Central memory CD8-positive, alpha-beta T cell (primary cell): ENCODE measurements at regions not wholly inside any gene's neighbourhood (a gene's known extent, or its start where the extent isn't known, plus 50 kb on each side); places are given as distances from the start of the nearest gene placed in this dataset.
A peak's percentile ranks its signal among the peaks of the same experiment; 100 is the strongest.

ENCODE experiments used
- ATAC-seq: fragments of 150-1000 bp; cut with Tn5 transposase; replicated peaks from 2 replicates; pipeline ENCODE4 v1.10.0; 2022; ENCODE audit warnings: mild to moderate bottlenecking, moderate FRiP score, moderate number of reproducible peaks; ENCODE audit not compliant: poor library complexity, severe bottlenecking; ENCODE audit errors: extremely low read depth
- DNase-seq, 2 donors: peaks; one replicate each; pipeline ENCODE4 v3.0.0; 2021; ENCODE audit warnings: low spot score in 2 of 2
- H3K27ac Mint-ChIP-seq: one replicate; pipeline ENCODE4 v1.8.0; 2022; ENCODE audit warnings: low read depth, mild to moderate bottlenecking, moderate library complexity, mixed read lengths
- H3K27me3 Mint-ChIP-seq: one replicate; pipeline ENCODE4 v1.8.0; 2022; ENCODE audit warnings: mixed read lengths
- H3K36me3 Mint-ChIP-seq: one replicate; pipeline ENCODE4 v1.8.0; 2022; ENCODE audit warnings: mild to moderate bottlenecking, moderate library complexity, mixed read lengths; ENCODE audit not compliant: insufficient read depth
- H3K4me1 Mint-ChIP-seq: one replicate; pipeline ENCODE4 v1.8.0; 2022; ENCODE audit warnings: mixed read lengths
- H3K4me3 Mint-ChIP-seq: one replicate; pipeline ENCODE4 v1.8.0; 2022; ENCODE audit warnings: mild to moderate bottlenecking, moderate library complexity, mixed read lengths
- H3K9me3 Mint-ChIP-seq: one replicate; pipeline ENCODE4 v1.8.0; 2022; ENCODE audit warnings: mixed read lengths

DNA sequence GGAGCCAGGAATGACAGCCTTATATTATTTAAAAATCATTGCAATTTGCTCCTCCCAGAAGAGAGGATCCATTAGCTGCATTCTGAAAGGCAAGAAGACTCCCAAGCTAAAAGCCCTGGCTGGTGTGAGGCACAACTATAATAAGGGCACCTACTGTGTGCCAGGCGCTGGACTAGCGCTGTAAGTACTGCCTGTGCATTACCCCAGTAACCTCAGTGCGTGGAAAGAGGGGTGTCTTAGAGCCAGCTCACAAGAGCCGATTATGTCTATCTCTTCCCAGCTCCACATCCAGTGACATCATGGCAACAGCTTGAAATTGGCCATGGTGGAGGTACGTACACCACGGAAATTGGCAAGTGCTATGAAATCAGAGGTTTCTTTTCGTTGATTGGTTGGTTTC is 141.7 kb upstream of the IRF2BP2 start:
- Mint-ChIP-seq H3K4me1 (peaks cover 3% of the 10 kb centered on the region), H3K27ac (no peak overlapping the region), H3K36me3 (peaks cover 2% of the 10 kb centered on the region), H3K27me3 (no peaks in the 10 kb centered on the region), H3K9me3 (no peaks in the 10 kb centered on the region), H3K4me3 (no peak overlapping the region)
- DNase-seq (no peak), ATAC-seq (no peak)

DNA sequence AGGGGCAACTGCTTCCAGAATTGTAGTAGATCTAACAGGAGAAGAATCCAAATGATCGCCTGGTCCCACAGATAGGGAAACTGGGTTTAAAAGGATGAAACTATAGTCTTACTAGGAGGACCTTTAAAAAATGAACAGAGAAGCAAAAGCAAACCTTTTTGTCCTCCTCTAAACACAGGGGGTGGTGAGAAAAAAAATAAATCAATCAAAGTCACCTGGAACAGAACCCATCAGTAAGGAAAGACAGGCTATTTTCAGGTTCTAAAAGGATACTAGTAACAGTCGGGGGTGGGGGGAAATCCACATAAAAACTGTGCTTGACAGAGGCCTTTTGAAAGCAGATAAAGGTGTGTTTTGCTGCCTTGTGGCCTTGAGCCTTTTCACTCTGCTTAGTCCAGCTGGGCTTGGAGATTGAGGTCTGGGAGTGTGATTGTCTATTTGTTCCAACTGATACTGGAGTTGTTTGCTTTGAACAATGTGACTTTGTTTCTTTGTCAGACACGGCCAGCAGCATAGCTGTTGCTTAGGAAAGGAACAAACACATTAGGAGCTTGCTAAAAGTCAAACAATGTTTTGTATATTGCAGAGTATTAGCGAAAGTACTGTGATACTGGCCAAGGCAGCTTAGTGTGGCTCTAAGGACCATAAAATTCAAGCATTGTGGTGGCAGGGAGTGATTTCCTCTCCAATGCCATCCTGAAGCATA is 141.1 kb upstream of the IRF2BP2 start:
- H3K4me1 Mint-ChIP-seq, result no peaks in the 10 kb centered on the region
- no peak overlapping the region for H3K4me3 Mint-ChIP-seq
- H3K9me3 Mint-ChIP-seq, result no peaks in the 10 kb centered on the region
- no peaks in the 10 kb centered on the region for H3K27me3 Mint-ChIP-seq
- no peak for ATAC-seq
- peaks cover 2% of the 10 kb centered on the region for H3K36me3 Mint-ChIP-seq
- H3K27ac Mint-ChIP-seq, result no peak overlapping the region
- DNase-seq, result no peak

DNA sequence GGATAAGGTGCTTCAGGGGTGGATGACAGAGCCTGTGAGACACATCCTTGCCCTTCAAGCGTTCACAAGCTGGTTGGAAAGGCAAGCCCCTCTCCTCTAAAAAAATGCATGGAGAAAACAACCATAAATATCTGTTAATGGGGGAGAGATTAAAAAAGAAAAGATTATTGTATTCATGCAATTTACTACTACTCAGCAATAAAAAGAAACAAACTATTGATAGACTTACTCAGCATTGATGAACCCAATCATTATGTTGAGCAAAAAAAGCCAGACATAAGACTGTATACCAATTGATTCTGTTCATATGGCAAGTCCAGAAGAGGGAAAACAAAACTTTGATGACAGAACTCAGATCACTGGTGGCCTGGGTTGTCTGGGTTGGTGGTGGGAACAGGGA is 138.7 kb upstream of the IRF2BP2 start:
- ATAC-seq, result no peak
- Mint-ChIP-seq H3K4me1 (no peaks in the 10 kb centered on the region), H3K9me3 (no peaks in the 10 kb centered on the region), H3K4me3 (no peak overlapping the region), H3K27ac (no peak overlapping the region), H3K27me3 (no peaks in the 10 kb centered on the region), H3K36me3 (peaks cover 2% of the 10 kb centered on the region)
- no peak for DNase-seq

DNA sequence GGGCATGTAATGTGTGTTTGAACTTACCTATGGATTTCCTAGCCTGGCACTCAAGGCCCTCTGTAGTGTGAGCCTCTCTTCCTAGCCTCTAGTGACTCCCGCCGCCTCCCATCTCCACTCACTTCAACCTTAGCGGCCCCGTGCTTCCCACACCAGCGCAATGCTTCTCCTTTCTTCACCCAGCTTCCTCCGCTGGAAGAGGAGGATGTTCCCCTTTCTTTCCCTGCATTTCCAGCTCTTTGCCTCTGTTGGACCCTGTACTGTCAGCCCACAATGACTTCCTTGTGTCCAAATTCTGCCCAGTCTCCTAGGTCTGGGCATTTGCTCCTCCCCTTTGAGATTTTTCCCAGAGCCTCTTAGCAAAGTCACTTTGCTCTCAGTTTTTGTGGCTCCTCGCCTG is 138.1 kb upstream of the IRF2BP2 start:
- H3K27ac Mint-ChIP-seq, result no peak overlapping the region
- H3K36me3 Mint-ChIP-seq, result peaks cover 2% of the 10 kb centered on the region
- DNase-seq, result no peak
- H3K4me1 Mint-ChIP-seq, result no peaks in the 10 kb centered on the region
- no peaks in the 10 kb centered on the region for H3K27me3 Mint-ChIP-seq
- H3K4me3 Mint-ChIP-seq, result no peak overlapping the region
- no peaks in the 10 kb centered on the region for H3K9me3 Mint-ChIP-seq
- ATAC-seq, result no peak

DNA sequence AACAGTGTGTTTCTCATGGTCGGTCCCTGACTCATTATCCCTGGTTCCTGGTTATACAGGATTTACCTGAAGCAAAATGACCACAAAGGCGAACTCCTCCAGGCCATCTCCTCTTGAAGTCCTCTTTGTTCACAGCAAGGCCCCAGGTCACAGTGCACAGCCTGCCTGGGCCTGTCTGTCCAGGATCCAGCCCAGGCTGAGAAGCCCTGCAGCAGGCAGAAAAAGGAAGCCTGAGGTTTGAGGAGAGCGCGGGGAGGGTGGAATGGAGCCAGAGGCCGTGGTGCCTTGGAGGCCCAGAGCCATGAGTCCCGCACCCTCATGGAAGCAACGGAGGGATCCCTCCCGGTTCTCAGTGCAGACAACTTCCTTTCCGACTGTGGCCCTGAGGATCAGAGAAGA is 136.8 kb upstream of the IRF2BP2 start:
- no peak overlapping the region for H3K4me3 Mint-ChIP-seq
- DNase-seq (no peak), ATAC-seq (no peak)
- H3K27me3 Mint-ChIP-seq, result no peaks in the 10 kb centered on the region
- H3K9me3 Mint-ChIP-seq, result no peaks in the 10 kb centered on the region
- H3K27ac Mint-ChIP-seq, result no peak overlapping the region
- no peaks in the 10 kb centered on the region for H3K4me1 Mint-ChIP-seq
- peaks cover 2% of the 10 kb centered on the region for H3K36me3 Mint-ChIP-seq

DNA sequence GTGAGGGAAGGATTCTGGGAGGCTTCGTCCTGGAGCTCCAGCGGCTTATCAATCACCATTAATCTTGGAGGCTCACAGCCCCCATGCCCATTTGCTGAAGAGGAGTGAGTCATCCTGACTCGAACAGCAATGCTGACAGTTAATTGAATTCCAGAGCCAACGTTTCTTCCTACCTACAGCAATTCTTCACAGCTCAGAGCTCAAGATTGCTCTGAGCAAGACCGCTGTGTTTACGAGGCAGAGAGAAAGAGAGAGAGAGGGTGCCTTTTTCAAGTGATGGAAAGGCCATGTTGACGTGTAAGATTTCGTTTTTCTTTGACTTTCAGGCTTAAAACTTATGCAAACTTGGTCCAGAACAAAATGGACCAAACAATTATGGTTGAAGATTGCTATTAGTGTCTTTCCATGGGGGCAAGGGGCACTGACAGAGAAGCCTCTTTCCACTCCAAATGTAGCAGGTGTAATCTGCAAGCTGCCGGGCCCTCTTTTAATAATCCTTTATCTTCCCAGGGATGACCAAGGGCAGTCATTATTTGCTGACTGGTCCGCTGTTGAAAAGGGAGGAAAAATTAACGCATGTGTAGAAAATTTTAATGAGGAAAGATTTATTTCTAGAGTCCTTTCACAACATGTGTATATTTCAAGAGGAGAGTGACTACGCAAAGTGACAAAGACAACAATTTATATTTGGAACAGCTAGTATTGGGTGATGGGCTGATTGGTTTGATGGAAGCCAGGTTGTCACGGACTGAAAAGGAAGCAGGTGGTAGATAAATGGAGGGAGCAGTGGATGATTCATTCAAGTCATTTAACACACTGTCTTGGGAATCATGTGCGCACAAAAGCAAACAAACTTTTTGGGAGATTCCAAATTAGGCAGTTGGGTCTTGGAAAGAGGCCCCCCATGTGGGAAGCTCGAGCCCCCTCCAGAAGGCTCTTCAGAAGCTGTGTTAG is 136.1 kb upstream of the IRF2BP2 start:
- Mint-ChIP-seq H3K4me1 (no peaks in the 10 kb centered on the region), H3K9me3 (no peaks in the 10 kb centered on the region), H3K27ac (no peak overlapping the region), H3K27me3 (no peaks in the 10 kb centered on the region), H3K4me3 (no peak overlapping the region), H3K36me3 (peaks cover 2% of the 10 kb centered on the region)
- DNase-seq (no peak), ATAC-seq (no peak)

DNA sequence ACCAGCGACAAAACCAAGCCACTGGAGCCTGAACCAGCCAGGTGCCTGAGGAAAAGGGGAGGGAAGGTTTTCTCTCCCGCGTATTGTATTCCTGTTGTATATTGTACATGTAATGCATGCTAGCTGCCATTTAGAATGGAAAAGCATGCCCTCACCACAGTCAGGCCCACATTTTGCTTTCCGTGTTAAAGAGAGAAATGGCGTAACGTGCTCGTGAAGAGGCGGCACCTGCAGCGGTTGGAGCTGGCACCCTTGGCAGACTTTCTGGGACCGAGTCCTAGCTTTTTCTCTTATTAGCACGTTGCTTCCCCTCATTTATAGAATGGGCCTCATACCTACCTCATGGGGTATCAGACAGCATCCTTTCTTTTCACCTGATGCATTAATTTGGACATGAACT is 135.3 kb upstream of the IRF2BP2 start:
- no peak overlapping the region for H3K27ac Mint-ChIP-seq

DNA sequence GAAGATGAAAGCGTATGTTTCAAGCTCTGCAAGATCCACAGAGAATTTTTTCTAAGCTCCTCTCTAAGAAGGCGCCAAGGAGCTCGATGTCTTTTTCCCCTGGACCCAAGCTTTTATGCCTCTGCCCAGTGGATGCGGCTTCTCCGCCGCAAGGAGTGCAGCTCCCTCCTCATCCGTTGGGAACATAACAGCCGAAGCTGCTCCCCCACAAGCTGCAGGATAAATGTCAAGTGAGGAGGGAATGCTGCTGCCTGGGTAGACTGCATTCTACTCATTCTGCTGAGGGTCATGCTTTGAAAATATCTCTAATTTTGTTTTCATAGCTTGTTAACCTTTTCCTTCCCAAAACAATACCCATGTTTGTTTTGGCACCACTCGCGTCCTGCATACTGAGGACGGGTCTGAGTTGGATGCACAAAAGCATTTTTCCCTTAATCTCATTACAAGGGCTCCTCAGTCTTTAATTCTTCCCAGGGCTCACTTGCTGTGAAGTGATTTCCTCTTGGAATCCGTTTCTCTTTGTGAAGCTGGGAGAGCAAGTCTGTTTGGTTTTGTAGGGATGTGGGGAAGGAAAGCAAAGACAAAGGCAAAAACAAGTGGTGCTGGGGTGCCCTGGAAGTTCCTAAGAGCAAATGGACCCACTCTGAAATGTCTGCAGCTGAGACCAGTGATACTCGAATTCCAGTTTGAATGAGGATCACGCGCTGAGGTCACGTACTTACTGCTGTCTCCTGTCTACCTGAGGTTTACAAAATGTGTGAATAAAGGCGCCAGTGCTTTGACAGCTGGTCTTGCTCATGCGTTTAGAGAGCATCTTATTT is 134.0 kb upstream of the IRF2BP2 start:
- DNase-seq, result no peak
- no peaks in the 10 kb centered on the region for H3K4me1 Mint-ChIP-seq
- H3K27me3 Mint-ChIP-seq, result no peaks in the 10 kb centered on the region
- H3K36me3 Mint-ChIP-seq, result peaks cover 4% of the 10 kb centered on the region
- no peak overlapping the region for H3K27ac Mint-ChIP-seq
- no peak for ATAC-seq
- no peak overlapping the region for H3K4me3 Mint-ChIP-seq
- H3K9me3 Mint-ChIP-seq, result no peaks in the 10 kb centered on the region

More for the DNA sequence above, 135.3 kb upstream of the IRF2BP2 start:
- Mint-ChIP-seq H3K4me1 (no peaks in the 10 kb centered on the region), H3K36me3 (peaks cover 2% of the 10 kb centered on the region), H3K27me3 (no peaks in the 10 kb centered on the region), H3K9me3 (no peaks in the 10 kb centered on the region), H3K4me3 (no peak overlapping the region)
- ATAC-seq (no peak), DNase-seq (no peak)

DNA sequence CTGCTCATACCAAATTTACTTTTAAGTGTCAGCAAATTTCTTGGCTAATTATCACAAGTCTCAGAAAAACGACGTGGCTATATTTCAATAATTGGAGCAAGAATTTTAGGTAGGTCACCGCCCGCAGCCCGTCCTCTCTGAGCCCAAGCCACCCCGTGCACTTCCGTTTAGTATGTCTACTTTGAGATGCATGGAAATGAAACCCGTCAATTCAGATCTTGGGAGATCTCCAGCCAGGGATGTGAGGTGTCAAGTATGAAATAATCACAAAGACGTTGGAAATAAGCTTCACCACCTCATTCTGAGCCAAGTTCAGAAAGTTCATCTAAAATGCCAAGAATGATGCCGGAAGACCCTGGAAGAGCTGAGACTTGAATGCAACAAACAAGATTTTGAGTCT is 132.6 kb upstream of the IRF2BP2 start:
- Mint-ChIP-seq H3K4me1 (no peaks in the 10 kb centered on the region), H3K27me3 (no peaks in the 10 kb centered on the region), H3K36me3 (peaks cover 2% of the 10 kb centered on the region), H3K27ac (no peak overlapping the region), H3K4me3 (no peak overlapping the region), H3K9me3 (no peaks in the 10 kb centered on the region)
- DNase-seq (no peak), ATAC-seq (no peak)

DNA sequence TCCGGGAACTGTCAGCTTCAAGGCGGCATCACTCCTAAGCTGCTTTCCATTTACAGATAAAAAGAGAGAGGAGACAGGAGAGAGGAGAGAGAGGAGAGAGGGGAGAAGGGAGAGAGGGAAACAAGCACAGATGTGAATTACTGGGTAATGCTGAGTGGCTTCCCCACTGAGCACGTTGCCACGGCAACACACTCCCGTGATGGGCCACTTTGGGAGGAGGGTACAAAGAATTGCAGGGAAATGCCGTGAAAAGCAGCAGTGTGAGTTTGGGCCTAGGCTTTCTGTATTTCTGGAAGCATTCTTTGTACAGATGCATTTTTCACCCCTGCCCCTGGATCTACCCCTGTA is 128.0 kb upstream of the IRF2BP2 start:
- H3K4me3 Mint-ChIP-seq, result no peak overlapping the region
- H3K36me3 Mint-ChIP-seq, result peaks cover 2% of the 10 kb centered on the region
- ATAC-seq, result no peak
- no peak overlapping the region for H3K27ac Mint-ChIP-seq
- no peaks in the 10 kb centered on the region for H3K27me3 Mint-ChIP-seq
- H3K9me3 Mint-ChIP-seq, result no peaks in the 10 kb centered on the region
- H3K4me1 Mint-ChIP-seq, result no peaks in the 10 kb centered on the region
- DNase-seq, result no peak

DNA sequence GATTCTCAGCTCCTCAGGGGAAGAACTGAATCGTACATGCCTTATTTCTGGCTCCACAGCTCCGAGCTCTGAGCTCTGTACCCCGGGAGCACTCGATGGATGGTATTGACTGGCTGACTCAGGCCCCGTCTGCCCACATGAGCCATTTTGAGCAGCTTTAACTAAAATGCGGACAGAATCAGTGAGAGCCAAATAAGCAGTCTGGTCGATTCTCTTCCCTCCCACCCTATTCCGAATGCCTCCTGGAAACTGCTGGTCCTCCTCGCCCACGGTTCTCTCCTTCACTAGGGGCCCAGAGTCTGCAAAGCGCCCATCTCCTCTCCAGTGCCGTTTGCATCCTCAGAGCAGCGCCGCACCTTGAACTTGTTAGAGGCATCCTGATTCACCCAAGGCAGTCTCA is 125.9 kb upstream of the IRF2BP2 start:
- no peak overlapping the region for H3K4me3 Mint-ChIP-seq
- H3K27me3 Mint-ChIP-seq, result no peaks in the 10 kb centered on the region
- H3K9me3 Mint-ChIP-seq, result no peaks in the 10 kb centered on the region
- DNase-seq, result no peak
- peaks cover 20% of the 10 kb centered on the region for H3K4me1 Mint-ChIP-seq
- peaks cover 2% of the 10 kb centered on the region for H3K36me3 Mint-ChIP-seq
- peak overlapping the region; percentile 53 for H3K27ac Mint-ChIP-seq
- ATAC-seq, result no peak

DNA sequence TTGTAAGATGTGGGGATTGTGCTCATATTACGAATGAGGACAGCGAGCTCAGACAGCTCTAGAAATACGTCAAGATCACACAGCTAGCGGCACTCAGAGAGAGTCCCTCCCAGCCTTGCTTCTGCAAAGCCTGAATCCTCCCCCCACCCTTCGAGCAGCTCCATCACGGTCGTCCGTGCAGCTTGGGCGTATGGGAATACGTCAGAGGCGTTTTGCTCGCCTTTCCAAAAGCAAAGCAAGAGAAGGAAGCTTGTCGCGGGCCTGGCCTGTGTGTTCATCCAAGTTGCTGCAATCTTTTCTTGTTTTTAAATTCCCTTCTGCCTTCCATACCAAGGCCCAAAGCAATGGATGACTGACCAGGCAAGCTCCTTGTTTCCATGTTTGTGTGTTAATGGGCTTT is 125.5 kb upstream of the IRF2BP2 start:
- Mint-ChIP-seq H3K36me3 (peaks cover 2% of the 10 kb centered on the region), H3K4me1 (peaks cover 24% of the 10 kb centered on the region), H3K27ac (peak overlapping the region; percentile 53), H3K4me3 (no peak overlapping the region), H3K9me3 (no peaks in the 10 kb centered on the region), H3K27me3 (no peaks in the 10 kb centered on the region)
- ATAC-seq, result no peak
- DNase-seq, result no peak
